ENCODE measurements at regions not wholly inside any gene's neighbourhood (a gene's known extent, or its start where the extent isn't known, plus 50 kb on each side); places are given as distances from the start of the nearest gene placed in this dataset.
"Not testable (repeated sequence)": the region's sequence is repeated elsewhere in the genome, so short reads cannot be mapped to it uniquely, and the experiment has no call there.

GRCh38 chr3:193926071-193926470, 209.9 kb upstream of the HES1 start:
- TF ChIP-seq CTCF (IDR thresholded peaks at IDR 0.05; ENCODE audit: low read depth, low read length); POLR2A (IDR thresholded peaks at IDR 0.05; ENCODE audit: extremely low read depth, insufficient read length): not testable (repeated sequence)
